ENCODE measurements at regions not wholly inside any gene's neighbourhood (a gene's known extent, or its start where the extent isn't known, plus 50 kb on each side); places are given as distances from the start of the nearest gene placed in this dataset.
A peak's percentile ranks its signal among the peaks of the same experiment; 100 is the strongest.
"Not testable (repeated sequence)": the region's sequence is repeated elsewhere in the genome, so short reads cannot be mapped to it uniquely, and the experiment has no call there.

GRCh38 chr21:5060364-5061083 is 5460.9 kb upstream of the TPTE start:
- not testable (repeated sequence) for H3K4me3 ChIP-seq (replicated peaks in 1 of 2; ENCODE audit: low read depth in 2 of 2, low read length in 2 of 2); DNase-seq (ENCODE audit: low read depth in 2 of 2)

GRCh38 chr21:5064581-5065142 is 5456.7 kb upstream of the TPTE start:
- not testable (repeated sequence) for H3K4me3 ChIP-seq (replicated peaks in 1 of 2; ENCODE audit: low read depth in 2 of 2, low read length in 2 of 2); DNase-seq (ENCODE audit: low read depth in 2 of 2)

- not testable (repeated sequence) for H3K4me3 ChIP-seq (replicated peaks in 1 of 2; ENCODE audit: low read depth in 2 of 2, low read length in 2 of 2)
- peak in 1 of 2 donors; percentile 3 for DNase-seq (ENCODE audit: low read depth in 2 of 2)
Measured at GRCh38 chr21:5065240-5066211, 5455.9 kb upstream of the TPTE start.

GRCh38 chr21:5066682-5067251 is 5454.6 kb upstream of the TPTE start:
- not testable (repeated sequence) for H3K4me3 ChIP-seq (replicated peaks in 1 of 2; ENCODE audit: low read depth in 2 of 2, low read length in 2 of 2); DNase-seq (ENCODE audit: low read depth in 2 of 2)

- not testable (repeated sequence) for H3K4me3 ChIP-seq (replicated peaks in 1 of 2; ENCODE audit: low read depth in 2 of 2, low read length in 2 of 2); DNase-seq (ENCODE audit: low read depth in 2 of 2)
Measured at GRCh38 chr21:5067326-5068048, 5453.9 kb upstream of the TPTE start.

GRCh38 chr21:5068649-5069048 is 5452.7 kb upstream of the TPTE start:
- DNase-seq (ENCODE audit: low read depth in 2 of 2); H3K4me3 ChIP-seq (replicated peaks in 1 of 2; ENCODE audit: low read depth in 2 of 2, low read length in 2 of 2): not testable (repeated sequence)

- H3K4me3 ChIP-seq (replicated peaks in 1 of 2; ENCODE audit: low read depth in 2 of 2, low read length in 2 of 2); DNase-seq (ENCODE audit: low read depth in 2 of 2): not testable (repeated sequence)
Measured at GRCh38 chr21:5071180-5071579, 5450.2 kb upstream of the TPTE start.

GRCh38 chr21:5076854-5077253 is 5444.5 kb upstream of the TPTE start:
- DNase-seq (ENCODE audit: low read depth in 2 of 2); H3K4me3 ChIP-seq (replicated peaks in 1 of 2; ENCODE audit: low read depth in 2 of 2, low read length in 2 of 2): not testable (repeated sequence)

- DNase-seq (ENCODE audit: low read depth in 2 of 2); H3K4me3 ChIP-seq (replicated peaks in 1 of 2; ENCODE audit: low read depth in 2 of 2, low read length in 2 of 2): not testable (repeated sequence)
Measured at GRCh38 chr21:5079361-5079760, 5442.0 kb upstream of the TPTE start.

GRCh38 chr21:5080015-5080414 is 5441.4 kb upstream of the TPTE start:
- H3K4me3 ChIP-seq (replicated peaks in 1 of 2; ENCODE audit: low read depth in 2 of 2, low read length in 2 of 2); DNase-seq (ENCODE audit: low read depth in 2 of 2): not testable (repeated sequence)

GRCh38 chr21:5084246-5084645 is 5437.1 kb upstream of the TPTE start:
- not testable (repeated sequence) for DNase-seq (ENCODE audit: low read depth in 2 of 2); H3K4me3 ChIP-seq (replicated peaks in 1 of 2; ENCODE audit: low read depth in 2 of 2, low read length in 2 of 2)

- not testable (repeated sequence) for H3K4me3 ChIP-seq (replicated peaks in 1 of 2; ENCODE audit: low read depth in 2 of 2, low read length in 2 of 2)
Measured at GRCh38 chr21:5085456-5085855, 5435.9 kb upstream of the TPTE start.

GRCh38 chr21:5086416-5086815 is 5435.0 kb upstream of the TPTE start:
- H3K4me3 ChIP-seq (replicated peaks in 1 of 2; ENCODE audit: low read depth in 2 of 2, low read length in 2 of 2); DNase-seq (ENCODE audit: low read depth in 2 of 2): not testable (repeated sequence)

More at GRCh38 chr21:5085456-5085855, 5435.9 kb upstream of the TPTE start:
- not testable (repeated sequence) for DNase-seq (ENCODE audit: low read depth in 2 of 2)

- DNase-seq (ENCODE audit: low read depth in 2 of 2); H3K4me3 ChIP-seq (replicated peaks in 1 of 2; ENCODE audit: low read depth in 2 of 2, low read length in 2 of 2): not testable (repeated sequence)
Measured at GRCh38 chr21:5088820-5089219, 5432.6 kb upstream of the TPTE start.

GRCh38 chr21:5089399-5090089 is 5431.8 kb upstream of the TPTE start:
- H3K4me3 ChIP-seq (replicated peaks in 1 of 2; ENCODE audit: low read depth in 2 of 2, low read length in 2 of 2); DNase-seq (ENCODE audit: low read depth in 2 of 2): not testable (repeated sequence)

- DNase-seq (ENCODE audit: low read depth in 2 of 2); H3K4me3 ChIP-seq (replicated peaks in 1 of 2; ENCODE audit: low read depth in 2 of 2, low read length in 2 of 2): not testable (repeated sequence)
Measured at GRCh38 chr21:5090132-5091079, 5431.0 kb upstream of the TPTE start.

Measured in cardiac fibroblast (primary cell).